ENCODE measurements at regions not wholly inside any gene's neighbourhood (a gene's known extent, or its start where the extent isn't known, plus 50 kb on each side); places are given as distances from the start of the nearest gene placed in this dataset.

DNA sequence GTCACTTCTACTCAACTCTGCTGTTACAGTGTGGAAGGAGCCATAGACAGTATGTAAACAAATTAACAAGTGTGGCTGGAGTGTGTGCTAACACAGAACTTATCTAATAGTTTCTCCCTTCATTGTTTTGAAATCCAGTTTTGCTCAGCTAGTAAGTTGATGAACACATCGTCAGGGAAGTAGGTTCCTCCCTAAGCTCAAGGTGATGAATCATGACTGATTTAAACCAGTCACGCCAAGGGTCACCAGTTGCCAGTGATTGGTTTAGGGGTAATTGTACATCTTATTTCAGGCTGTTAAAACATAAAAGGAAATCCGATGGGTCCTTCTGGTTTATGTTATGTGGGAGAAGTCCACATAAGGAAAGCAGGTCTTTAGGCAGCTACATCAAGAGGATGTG, 97.0 kb upstream of the CHODL start:
- no peaks in the 10 kb centered on the region for H3K36me3 Mint-ChIP-seq
- H3K27ac ChIP-seq (ENCODE audit: low read depth in 1 of 2, low read length in 2 of 2), result no peak overlapping the region
- H3K4me3 ChIP-seq (replicated peaks in 1 of 3; ENCODE audit: low read depth in 2 of 3, low read length in 3 of 3), result no peak overlapping the region
- no peaks in the 10 kb centered on the region for H3K79me2 ChIP-seq (ENCODE audit: insufficient read depth, low read length)
- H3K36me3 ChIP-seq (replicated peaks in 1 of 2; ENCODE audit: control insufficient read depth in 1 of 2, insufficient read depth in 2 of 2, low read length in 2 of 2), result no peaks in the 10 kb centered on the region
- TF ChIP-seq, protein P1, sequence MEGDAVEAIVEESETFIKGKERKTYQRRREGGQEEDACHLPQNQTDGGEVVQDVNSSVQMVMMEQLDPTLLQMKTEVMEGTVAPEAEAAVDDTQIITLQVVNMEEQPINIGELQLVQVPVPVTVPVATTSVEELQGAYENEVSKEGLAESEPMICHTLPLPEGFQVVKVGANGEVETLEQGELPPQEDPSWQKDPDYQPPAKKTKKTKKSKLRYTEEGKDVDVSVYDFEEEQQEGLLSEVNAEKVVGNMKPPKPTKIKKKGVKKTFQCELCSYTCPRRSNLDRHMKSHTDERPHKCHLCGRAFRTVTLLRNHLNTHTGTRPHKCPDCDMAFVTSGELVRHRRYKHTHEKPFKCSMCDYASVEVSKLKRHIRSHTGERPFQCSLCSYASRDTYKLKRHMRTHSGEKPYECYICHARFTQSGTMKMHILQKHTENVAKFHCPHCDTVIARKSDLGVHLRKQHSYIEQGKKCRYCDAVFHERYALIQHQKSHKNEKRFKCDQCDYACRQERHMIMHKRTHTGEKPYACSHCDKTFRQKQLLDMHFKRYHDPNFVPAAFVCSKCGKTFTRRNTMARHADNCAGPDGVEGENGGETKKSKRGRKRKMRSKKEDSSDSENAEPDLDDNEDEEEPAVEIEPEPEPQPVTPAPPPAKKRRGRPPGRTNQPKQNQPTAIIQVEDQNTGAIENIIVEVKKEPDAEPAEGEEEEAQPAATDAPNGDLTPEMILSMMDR (IDR thresholded peaks at IDR 0.05), result no peak
- intact Hi-C loops (cut with micrococcal nuclease), result no loop called here
- no peak overlapping the region for H3K9ac ChIP-seq (ENCODE audit: insufficient read depth, low read length, poor library complexity, severe bottlenecking)
- WGBS (ENCODE audit: insufficient coverage), result no CpG with 5 or more reads among the region's 3 CpGs
- no peaks in the 10 kb centered on the region for H3K27me3 Mint-ChIP-seq (ENCODE audit: low read depth in 3 of 3)
- H2AFZ ChIP-seq (ENCODE audit: insufficient read depth, low read depth, low read length, poor library complexity, severe bottlenecking), result no peak overlapping the region
- no peaks in the 10 kb centered on the region for H4K20me1 ChIP-seq (ENCODE audit: insufficient read depth, low read length)
- no peak overlapping the region for H3K4me3 Mint-ChIP-seq
- H3K27ac Mint-ChIP-seq, result no peak overlapping the region
- H3K27me3 ChIP-seq (ENCODE audit: control insufficient read depth in 2 of 2, insufficient read depth in 2 of 2, low read length in 2 of 2), result no peaks in the 10 kb centered on the region
- no peaks in the 10 kb centered on the region for H3K4me1 ChIP-seq (ENCODE audit: control insufficient read depth in 1 of 2, insufficient read depth in 2 of 2, low read length in 2 of 2)
- no peak for DNase-seq
- H3K4me2 ChIP-seq (replicated peaks; ENCODE audit: extremely low read depth, low read length, poor library complexity, severe bottlenecking), result no peak overlapping the region
- H3K4me1 Mint-ChIP-seq, result no peaks in the 10 kb centered on the region
- H3K9me3 ChIP-seq (replicated peaks in 1 of 2; ENCODE audit: control insufficient read depth in 1 of 2, insufficient read depth in 1 of 2, low read length in 2 of 2), result peaks cover 0 to 10% of the 10 kb centered on the region in 2 donors
- H3K9me3 Mint-ChIP-seq, result peaks cover 0 to 19% (median 5%) of the 10 kb centered on the region in 7 donors

DNA sequence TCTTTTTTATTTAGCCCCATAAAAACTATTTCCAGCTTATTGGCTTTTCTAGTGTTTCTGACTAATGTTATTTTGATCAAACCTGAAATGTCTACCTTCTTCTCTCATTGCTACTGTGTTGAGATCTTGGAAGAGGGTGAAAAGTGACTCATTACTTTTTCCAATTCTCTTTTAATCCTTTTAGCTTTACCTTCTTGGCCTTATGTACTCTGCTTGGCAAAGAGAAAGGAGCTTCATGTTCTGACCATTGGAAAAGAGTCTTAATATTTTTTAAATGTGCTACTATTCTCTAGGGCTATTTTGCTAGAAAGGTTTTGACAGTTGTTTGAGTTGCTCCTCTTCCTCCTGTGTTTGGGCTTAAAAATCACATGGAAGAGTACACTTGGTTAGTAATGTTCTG, 97.8 kb upstream of the CHODL start:
- H3K4me2 ChIP-seq (replicated peaks; ENCODE audit: extremely low read depth, low read length, poor library complexity, severe bottlenecking), result no peak overlapping the region
- no peaks in the 10 kb centered on the region for H3K36me3 Mint-ChIP-seq
- TF ChIP-seq, protein P1 (IDR thresholded peaks at IDR 0.05), result no peak
- no peak overlapping the region for H3K27ac ChIP-seq (ENCODE audit: low read depth in 1 of 2, low read length in 2 of 2)
- no peaks in the 10 kb centered on the region for H3K36me3 ChIP-seq (replicated peaks in 1 of 2; ENCODE audit: control insufficient read depth in 1 of 2, insufficient read depth in 2 of 2, low read length in 2 of 2)
- H3K79me2 ChIP-seq (ENCODE audit: insufficient read depth, low read length), result no peaks in the 10 kb centered on the region
- no peak overlapping the region for H3K4me3 ChIP-seq (replicated peaks in 1 of 3; ENCODE audit: low read depth in 2 of 3, low read length in 3 of 3)
- H3K27me3 ChIP-seq (ENCODE audit: control insufficient read depth in 2 of 2, insufficient read depth in 2 of 2, low read length in 2 of 2), result no peaks in the 10 kb centered on the region
- H2AFZ ChIP-seq (ENCODE audit: insufficient read depth, low read depth, low read length, poor library complexity, severe bottlenecking), result no peak overlapping the region
- H3K9me3 Mint-ChIP-seq, result peaks cover 0 to 19% (median 5%) of the 10 kb centered on the region in 7 donors
- H3K9me3 ChIP-seq (replicated peaks in 1 of 2; ENCODE audit: control insufficient read depth in 1 of 2, insufficient read depth in 1 of 2, low read length in 2 of 2), result peaks cover 0 to 10% of the 10 kb centered on the region in 2 donors
- DNase-seq, result no peak
- H3K4me1 ChIP-seq (ENCODE audit: control insufficient read depth in 1 of 2, insufficient read depth in 2 of 2, low read length in 2 of 2), result no peaks in the 10 kb centered on the region
- H4K20me1 ChIP-seq (ENCODE audit: insufficient read depth, low read length), result no peaks in the 10 kb centered on the region
- no peak overlapping the region for H3K4me3 Mint-ChIP-seq
- intact Hi-C loops (cut with micrococcal nuclease), result no loop called here
- H3K9ac ChIP-seq (ENCODE audit: insufficient read depth, low read length, poor library complexity, severe bottlenecking), result no peak overlapping the region
- H3K27me3 Mint-ChIP-seq (ENCODE audit: low read depth in 3 of 3), result no peaks in the 10 kb centered on the region
- no peaks in the 10 kb centered on the region for H3K4me1 Mint-ChIP-seq
- no peak overlapping the region for H3K27ac Mint-ChIP-seq

All from CD14-positive monocyte (primary cell).